Kidney (tissue), 13 donors: ENCODE measurements at regions not wholly inside any gene's neighbourhood (a gene's known extent, or its start where the extent isn't known, plus 50 kb on each side); places are given as distances from the start of the nearest gene placed in this dataset.

ENCODE experiments used
- DNase-seq, 5 donors: peaks; one replicate each; pipeline ENCODE4 v3.0.0-alpha.2; 2013 to 2020
- FAIRE-seq: peaks from 2 replicates; lab custom pipeline; 2012; peaks lifted over from hg19 to GRCh38; lab: Jason Lieb, UNC
- H3K27ac ChIP-seq, 2 donors: one replicate each; pipeline ENCODE4 v1.7.0; 2013; ENCODE audit warnings: low read depth in 2 of 2, low read length in 2 of 2, inconsistent platforms in 1 of 2
- H3K27me3 ChIP-seq: one replicate; pipeline ENCODE4 v1.7.1; 2013; ENCODE audit warnings: low read length, inconsistent platforms; ENCODE audit not compliant: control insufficient read depth, insufficient read depth
- H3K36me3 ChIP-seq, 3 donors: one replicate each; pipeline versions ENCODE4 v1.7.0 to v1.7.1; 2013; ENCODE audit warnings: low read length in 3 of 3, control low read depth in 1 of 3, inconsistent platforms in 1 of 3; ENCODE audit not compliant: insufficient read depth in 3 of 3, control insufficient read depth in 2 of 3
- H3K4me1 ChIP-seq, 3 donors: one replicate each; pipeline versions ENCODE4 v1.7.0 to v1.7.1; 2013; ENCODE audit warnings: low read length in 3 of 3, inconsistent platforms in 1 of 3, low read depth in 1 of 3; ENCODE audit not compliant: control insufficient read depth in 2 of 3, insufficient read depth in 2 of 3
- H3K4me3 ChIP-seq, 3 donors: one replicate each; pipeline versions ENCODE4 v1.7.0 to v1.8.1; 2013; ENCODE audit warnings: low read length in 3 of 3, control low read depth in 1 of 3, inconsistent platforms in 1 of 3
- H3K9ac ChIP-seq, 3 donors: one replicate each; pipeline versions ENCODE4 v1.7.0 to v1.7.1; 2013; ENCODE audit warnings: low read length in 3 of 3, control low read depth in 1 of 3, inconsistent platforms in 1 of 3
- H3K9me3 ChIP-seq, 3 donors: one replicate each; pipeline versions ENCODE4 v1.7.0 to v1.7.1; 2013; ENCODE audit warnings: low read length in 3 of 3, control low read depth in 1 of 3, inconsistent platforms in 1 of 3; ENCODE audit not compliant: control insufficient read depth in 2 of 3, insufficient read depth in 1 of 3
- intact Hi-C: fragments of 100-400 bp; cut with DNase I; formaldehyde crosslinking; loops from one replicate; pipeline ENCODE4 v1.11.1; 2022
- TF ChIP-seq, protein P1 (sequence below): IDR thresholded peaks from 3 replicates; pipeline ENCODE4 v1.5.1; 2012; ENCODE audit warnings: mild to moderate bottlenecking, moderate library complexity, borderline replicate concordance; ENCODE audit not compliant: insufficient read depth; ENCODE audit errors: extremely low read depth
- donor health status: control.
- donor health status: control.
- donor health status: control.
- donor health status: control.
- donor health status: control.
- donor health status: DM: yes; HTN: yes; CAD: no.
- donor health status: Normal renal cell carcinoma (clear cell type).

DNA sequence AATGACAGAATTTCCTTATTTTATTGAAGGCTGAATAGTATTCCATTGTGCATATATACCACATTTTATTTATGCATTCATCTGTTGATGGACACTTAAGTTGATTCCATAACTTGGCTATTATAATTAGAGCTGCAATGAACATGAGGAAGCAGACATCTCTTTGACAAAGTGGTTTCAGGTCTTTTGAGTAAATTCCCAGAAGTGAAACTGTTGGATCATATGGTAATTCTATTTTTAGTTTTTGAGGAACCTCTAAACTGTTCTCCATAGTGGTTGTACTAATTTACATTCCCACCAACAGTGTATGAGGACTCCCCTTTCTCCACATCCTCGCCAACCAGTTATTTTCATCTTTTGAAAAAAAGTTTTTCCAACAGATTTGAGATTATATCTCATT is 77.5 kb downstream of the TMEM200C start:
- no peak overlapping the region for H3K4me3 ChIP-seq
- no peak for FAIRE-seq
- intact Hi-C loops, result no loop called here
- no peak for DNase-seq
- TF ChIP-seq, protein P1, sequence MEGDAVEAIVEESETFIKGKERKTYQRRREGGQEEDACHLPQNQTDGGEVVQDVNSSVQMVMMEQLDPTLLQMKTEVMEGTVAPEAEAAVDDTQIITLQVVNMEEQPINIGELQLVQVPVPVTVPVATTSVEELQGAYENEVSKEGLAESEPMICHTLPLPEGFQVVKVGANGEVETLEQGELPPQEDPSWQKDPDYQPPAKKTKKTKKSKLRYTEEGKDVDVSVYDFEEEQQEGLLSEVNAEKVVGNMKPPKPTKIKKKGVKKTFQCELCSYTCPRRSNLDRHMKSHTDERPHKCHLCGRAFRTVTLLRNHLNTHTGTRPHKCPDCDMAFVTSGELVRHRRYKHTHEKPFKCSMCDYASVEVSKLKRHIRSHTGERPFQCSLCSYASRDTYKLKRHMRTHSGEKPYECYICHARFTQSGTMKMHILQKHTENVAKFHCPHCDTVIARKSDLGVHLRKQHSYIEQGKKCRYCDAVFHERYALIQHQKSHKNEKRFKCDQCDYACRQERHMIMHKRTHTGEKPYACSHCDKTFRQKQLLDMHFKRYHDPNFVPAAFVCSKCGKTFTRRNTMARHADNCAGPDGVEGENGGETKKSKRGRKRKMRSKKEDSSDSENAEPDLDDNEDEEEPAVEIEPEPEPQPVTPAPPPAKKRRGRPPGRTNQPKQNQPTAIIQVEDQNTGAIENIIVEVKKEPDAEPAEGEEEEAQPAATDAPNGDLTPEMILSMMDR, result no peak
- no peaks in the 10 kb centered on the region for H3K27me3 ChIP-seq
- no peak overlapping the region for H3K27ac ChIP-seq
- H3K9ac ChIP-seq, result no peak overlapping the region
- no peaks in the 10 kb centered on the region for H3K36me3 ChIP-seq
- no peaks in the 10 kb centered on the region for H3K4me1 ChIP-seq
- H3K9me3 ChIP-seq, result no peaks in the 10 kb centered on the region

DNA sequence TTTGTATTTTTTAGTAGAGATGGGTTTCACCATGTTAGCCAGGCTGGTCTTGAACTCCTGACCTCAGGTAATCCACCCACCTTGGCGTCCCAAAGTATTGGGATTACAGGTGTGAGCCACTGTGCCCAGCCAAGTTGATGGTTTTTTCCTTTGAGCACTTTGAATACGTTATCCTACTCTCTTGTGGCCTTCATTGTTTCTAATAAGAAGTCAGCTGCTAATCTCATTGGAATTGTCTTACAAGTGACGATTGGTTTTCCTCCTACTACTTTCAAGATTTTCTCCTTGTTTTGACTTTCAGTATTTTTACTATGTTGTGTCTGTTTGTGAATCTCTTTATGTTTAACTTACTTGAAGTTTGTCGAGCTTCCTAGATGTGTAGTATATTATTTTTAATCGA is 88.5 kb downstream of the TMEM200C start:
- Histone ChIP-seq H3K9ac (no peak overlapping the region), H3K9me3 (peaks cover 0 to 3% (median 0%) of the 10 kb centered on the region in 3 donors), H3K4me1 (no peaks in the 10 kb centered on the region), H3K36me3 (no peaks in the 10 kb centered on the region), H3K27me3 (no peaks in the 10 kb centered on the region), H3K27ac (no peak overlapping the region), H3K4me3 (no peak overlapping the region)
- intact Hi-C loops, result no loop called here
- no peak for FAIRE-seq
- TF ChIP-seq, protein P1, result no peak
- no peak for DNase-seq

GRCh38 chr18:5787936-5788335 is 107.4 kb downstream of the TMEM200C start:
- H3K9me3 ChIP-seq, result peaks cover 0 to 4% (median 0%) of the 10 kb centered on the region in 3 donors
- no peak overlapping the region for H3K4me3 ChIP-seq
- H3K27me3 ChIP-seq, result no peaks in the 10 kb centered on the region
- no peaks in the 10 kb centered on the region for H3K4me1 ChIP-seq
- no peak for FAIRE-seq
- TF ChIP-seq, protein P1, result no peak
- H3K27ac ChIP-seq, result no peak overlapping the region
- no peaks in the 10 kb centered on the region for H3K36me3 ChIP-seq
- peak in 4 of 5 donors; percentile 44 to 75 (median 69) for DNase-seq
- intact Hi-C loops, result no loop called here
- no peak overlapping the region for H3K9ac ChIP-seq

- Histone ChIP-seq H3K36me3 (no peaks in the 10 kb centered on the region), H3K27ac (no peak overlapping the region), H3K4me3 (no peak overlapping the region), H3K4me1 (no peaks in the 10 kb centered on the region), H3K9me3 (no peaks in the 10 kb centered on the region), H3K9ac (no peak overlapping the region), H3K27me3 (no peaks in the 10 kb centered on the region)
- intact Hi-C loops, result no loop called here
- FAIRE-seq (no peak), DNase-seq (no peak)
- TF ChIP-seq, protein P1, result no peak
These were observed 115.4 kb downstream of the TMEM200C start for GRCh38 chr18:5779922-5780321.
